Keratinocyte (primary cell): ENCODE measurements at regions not wholly inside any gene's neighbourhood (a gene's known extent, or its start where the extent isn't known, plus 50 kb on each side); places are given as distances from the start of the nearest gene placed in this dataset.

ENCODE experiments used
- DNase-seq: peaks from one replicate; pipeline ENCODE4 v3.0.0-alpha.2; 2011; ENCODE audit warnings: low read depth, missing footprints, low spot score
- FAIRE-seq: peaks from 2 replicates; lab custom pipeline; 2011; peaks lifted over from hg19 to GRCh38; lab: Jason Lieb, UNC
- H2AFZ ChIP-seq: 2 replicates; pipeline ENCODE4 v1.6.0; 2012; ENCODE audit warnings: low read length, control low read depth, inconsistent platforms; ENCODE audit not compliant: control insufficient read depth
- H3K27ac ChIP-seq: 2 replicates; pipeline ENCODE4 v1.5.1; 2011; ENCODE audit warnings: low read length; ENCODE audit not compliant: control insufficient read depth, insufficient read depth
- H3K27me3 ChIP-seq: 3 replicates; pipeline ENCODE4 v1.6.0; 2011; ENCODE audit warnings: low read length; ENCODE audit not compliant: control insufficient read depth, insufficient read depth; ENCODE audit errors: extremely low read depth
- H3K36me3 ChIP-seq, 2 experiments: 2 replicates in 1 of 2; 3 replicates in 1 of 2; pipeline ENCODE4 v1.5.1; 2011; ENCODE audit warnings: low read length in 2 of 2, mild to moderate bottlenecking in 1 of 2; ENCODE audit not compliant: control insufficient read depth in 2 of 2, insufficient read depth in 2 of 2; ENCODE audit errors: extremely low read depth in 1 of 2
- H3K4me1 ChIP-seq: 3 replicates; pipeline ENCODE4 v1.5.1; 2011; ENCODE audit warnings: low read length; ENCODE audit not compliant: control insufficient read depth, insufficient read depth; ENCODE audit errors: extremely low read depth
- H3K4me2 ChIP-seq: 3 replicates; pipeline ENCODE4 v1.6.0; 2011; ENCODE audit warnings: low read depth, low read length; ENCODE audit not compliant: control insufficient read depth, insufficient read depth; ENCODE audit errors: extremely low read depth
- H3K4me3 ChIP-seq, 3 experiments: fragments of 200-600 bp in 1 of 3; sonication (generic) in 1 of 3; 2 replicates in 2 of 3; 3 replicates in 1 of 3; pipeline ENCODE4 v1.5.1; 2011 to 2016; ENCODE audit warnings: low read length in 3 of 3, mild to moderate bottlenecking in 3 of 3, control low read depth in 2 of 3, inconsistent platforms in 1 of 3, low read depth in 1 of 3, mixed read lengths in 1 of 3, mixed run types in 1 of 3, moderate library complexity in 1 of 3; ENCODE audit not compliant: control insufficient read depth in 2 of 3, insufficient read depth in 2 of 3; ENCODE audit errors: extremely low read depth in 1 of 3
- H3K79me2 ChIP-seq: 2 replicates; pipeline ENCODE4 v1.6.0; 2012; ENCODE audit warnings: low read length; ENCODE audit not compliant: control insufficient read depth, insufficient read depth
- H3K9ac ChIP-seq: 3 replicates; pipeline ENCODE4 v1.6.0; 2011; ENCODE audit warnings: low read length; ENCODE audit not compliant: control insufficient read depth, insufficient read depth; ENCODE audit errors: extremely low read depth
- H3K9me1 ChIP-seq: 3 replicates; pipeline ENCODE4 v1.6.0; 2011; ENCODE audit warnings: low read length; ENCODE audit not compliant: control insufficient read depth, insufficient read depth; ENCODE audit errors: extremely low read depth
- H3K9me3 ChIP-seq: 2 replicates; pipeline ENCODE4 v1.5.1; 2012; ENCODE audit warnings: low read depth, low read length; ENCODE audit not compliant: control insufficient read depth
- H4K20me1 ChIP-seq: 3 replicates; pipeline ENCODE4 v1.6.0; 2011; ENCODE audit warnings: low read length; ENCODE audit not compliant: control insufficient read depth, insufficient read depth; ENCODE audit errors: extremely low read depth
- CTCF ChIP-seq, 3 experiments: IDR thresholded peaks in 1 of 3; conservative IDR thresholded peaks in 1 of 3; optimal IDR thresholded peaks in 1 of 3; 2 replicates in 2 of 3; 3 replicates in 1 of 3; pipeline versions ENCODE3 to v1.5.1; 2011; ENCODE audit warnings: low read length in 3 of 3, mild to moderate bottlenecking in 3 of 3, moderate library complexity in 2 of 3, control low read depth in 1 of 3, inconsistent platforms in 1 of 3; ENCODE audit not compliant: insufficient read depth in 2 of 3; ENCODE audit errors: extremely low read depth in 1 of 3
- EZH2 ChIP-seq: IDR thresholded peaks from one replicate; pipeline ENCODE4 v1.6.1; 2012; ENCODE audit warnings: inconsistent platforms, mild to moderate bottlenecking, low read length, moderate library complexity
- dilution Hi-C: fragments of 300-500 bp; cut with MboI; formaldehyde crosslinking; loops from one replicate; pipeline ENCODE4 v1.7.0; 2020; ENCODE audit warnings: low sequenced_read_pairs; ENCODE audit not compliant: extremely low pct_ligation_motif_present

- Histone ChIP-seq H2AFZ (no peak overlapping the region), H3K4me3 (no peak overlapping the region), H3K9me1 (no peaks in the 10 kb centered on the region), H3K9me3 (no peaks in the 10 kb centered on the region), H3K4me2 (no peak overlapping the region), H3K9ac (no peak overlapping the region), H3K27me3 (no peaks in the 10 kb centered on the region), H4K20me1 (no peaks in the 10 kb centered on the region), H3K36me3 (no peaks in the 10 kb centered on the region), H3K79me2 (no peaks in the 10 kb centered on the region), H3K4me1 (no peaks in the 10 kb centered on the region), H3K27ac (no peak overlapping the region)
- no peak for DNase-seq
- no peak for FAIRE-seq
- TF ChIP-seq CTCF (optimal IDR thresholded peaks at IDR 0.05 in 1 of 3, IDR thresholded peaks at IDR 0.05 in 1 of 3, conservative IDR thresholded peaks at IDR 0.05 in 1 of 3; ENCODE audit: extremely low read depth in 1 of 3, insufficient read depth in 2 of 3, low read length in 3 of 3) (no peak), EZH2 (no peak)
- dilution Hi-C loops = no loop called here
These were observed 210.2 kb upstream of the NR5A2 start for GRCh38 chr1:199817266-199817665.

GRCh38 chr1:199821029-199821779, 206.3 kb upstream of the NR5A2 start:
- no peak overlapping the region for H3K27ac ChIP-seq
- FAIRE-seq (no peak), DNase-seq (no peak)
- H2AFZ ChIP-seq = no peak overlapping the region
- no peaks in the 10 kb centered on the region for H3K79me2 ChIP-seq
- H3K9ac ChIP-seq = no peak overlapping the region
- no peaks in the 10 kb centered on the region for H3K9me1 ChIP-seq
- no peak overlapping the region for H3K4me3 ChIP-seq
- no peak for TF ChIP-seq EZH2
- no peak for TF ChIP-seq CTCF (optimal IDR thresholded peaks at IDR 0.05 in 1 of 3, IDR thresholded peaks at IDR 0.05 in 1 of 3, conservative IDR thresholded peaks at IDR 0.05 in 1 of 3; ENCODE audit: extremely low read depth in 1 of 3, insufficient read depth in 2 of 3, low read length in 3 of 3)
- no peak overlapping the region for H3K4me2 ChIP-seq
- no peaks in the 10 kb centered on the region for H3K36me3 ChIP-seq
- no peaks in the 10 kb centered on the region for H4K20me1 ChIP-seq
- H3K9me3 ChIP-seq = no peaks in the 10 kb centered on the region
- H3K27me3 ChIP-seq = no peaks in the 10 kb centered on the region
- H3K4me1 ChIP-seq = no peaks in the 10 kb centered on the region
- dilution Hi-C loops = no loop called here
